IMR-90 (cell line): ENCODE measurements at regions not wholly inside any gene's neighbourhood (a gene's known extent, or its start where the extent isn't known, plus 50 kb on each side); places are given as distances from the start of the nearest gene placed in this dataset.

Experiments used
- BHLHE40 ChIP-seq: fragments of 150-350 bp; IDR thresholded peaks from 2 replicates; pipeline ENCODE4 v1.6.1; 2016; ENCODE audit warnings: mild to moderate bottlenecking, low read depth, low read length
- CEBPB ChIP-seq: IDR thresholded peaks from 2 replicates; pipeline ENCODE4 v1.6.1; 2012; ENCODE audit warnings: low read depth, low read length, improper control_type of control experiment
- CTCF ChIP-seq: conservative IDR thresholded peaks from 2 replicates; pipeline ENCODE4 v1.5.1; 2012; ENCODE audit warnings: mild to moderate bottlenecking, low read depth, low read length, improper control_type of control experiment
- MXI1 ChIP-seq: IDR thresholded peaks from 2 replicates; pipeline ENCODE4 v1.6.1; 2012; ENCODE audit warnings: low read depth, mild to moderate bottlenecking, low read length, moderate library complexity, borderline replicate concordance
- NFE2L2 ChIP-seq: fragments of 150-350 bp; IDR thresholded peaks from 2 replicates; pipeline ENCODE4 v1.6.1; 2016; ENCODE audit warnings: low read depth, mild to moderate bottlenecking, low read length
- POLR2A ChIP-seq: IDR thresholded peaks from 2 replicates; pipeline ENCODE4 v1.6.1; 2012; ENCODE audit warnings: mild to moderate bottlenecking, low read depth, low read length
- RAD21 ChIP-seq: IDR thresholded peaks from 2 replicates; pipeline ENCODE4 v1.6.1; 2012; ENCODE audit warnings: low read length, improper control_type of control experiment
- RFX5 ChIP-seq: IDR thresholded peaks from 2 replicates; pipeline ENCODE4 v1.8.0; 2012; ENCODE audit warnings: low read depth, mild to moderate bottlenecking, low read length, moderate library complexity
- USF2 ChIP-seq: fragments of 150-350 bp; IDR thresholded peaks from 2 replicates; pipeline ENCODE4 v1.6.1; 2017; ENCODE audit warnings: mild to moderate bottlenecking, antibody characterized with exemption, low read length, low read depth

GRCh38 chr17:31752584-31752983 is 106.5 kb downstream of the COPRS start:
- TF ChIP-seq CTCF (no peak), BHLHE40 (no peak), USF2 (no peak), NFE2L2 (no peak), RFX5 (no peak), POLR2A (no peak), RAD21 (no peak), CEBPB (no peak), MXI1 (no peak)
